DND-41 (cell line): ENCODE measurements at regions not wholly inside any gene's neighbourhood (a gene's known extent, or its start where the extent isn't known, plus 50 kb on each side); places are given as distances from the start of the nearest gene placed in this dataset.

ENCODE experiments used
- ATAC-seq: fragments of 200-7000 bp; cut with Tn5 transposase; 3 replicates; pipeline ENCODE4 v1.9.1; 2021; ENCODE audit warnings: low read depth; ENCODE audit not compliant: insufficient read depth
- DNase-seq: peaks from one replicate; pipeline ENCODE4 v3.0.0-alpha.2; 2020
- H2AFZ ChIP-seq: 2 replicates; pipeline ENCODE4 v1.6.0; 2012; ENCODE audit warnings: low read depth, low read length
- H3K27ac ChIP-seq: 2 replicates; pipeline ENCODE4 v1.5.1; 2012; ENCODE audit warnings: low read length, inconsistent platforms
- H3K27me3 ChIP-seq: fragments of 200-600 bp; sonication (generic); 2 replicates; pipeline ENCODE4 v1.6.0; 2012; ENCODE audit warnings: low read length, mild to moderate bottlenecking, inconsistent platforms; ENCODE audit not compliant: insufficient read depth, poor library complexity
- H3K36me3 ChIP-seq: 2 replicates; pipeline ENCODE4 v1.5.1; 2012; ENCODE audit warnings: low read length, inconsistent platforms; ENCODE audit not compliant: insufficient read depth
- H3K4me1 ChIP-seq: 2 replicates; pipeline ENCODE4 v1.5.1; 2012; ENCODE audit warnings: mild to moderate bottlenecking, low read length; ENCODE audit not compliant: insufficient read depth
- H3K4me2 ChIP-seq: 2 replicates; pipeline ENCODE4 v1.6.0; 2012; ENCODE audit warnings: mild to moderate bottlenecking, moderate library complexity, low read length, inconsistent platforms; ENCODE audit not compliant: insufficient read depth
- H3K4me3 ChIP-seq, 2 experiments: fragments of 200-600 bp in 1 of 2; shearing (Covaris generic) in 1 of 2; 2 replicates each; pipeline ENCODE4 v1.5.1; 2012 to 2016; ENCODE audit warnings: inconsistent platforms in 2 of 2, low read length in 2 of 2, mild to moderate bottlenecking in 2 of 2, low read depth in 1 of 2, moderate library complexity in 1 of 2
- H3K79me2 ChIP-seq: 2 replicates; pipeline ENCODE4 v1.6.0; 2012; ENCODE audit warnings: low read length, inconsistent platforms; ENCODE audit not compliant: insufficient read depth
- H3K9ac ChIP-seq: 2 replicates; pipeline ENCODE4 v1.6.0; 2012; ENCODE audit warnings: low read depth, mild to moderate bottlenecking, inconsistent platforms, low read length, moderate library complexity
- H3K9me3 ChIP-seq: 2 replicates; pipeline ENCODE4 v1.5.1; 2012; ENCODE audit warnings: low read length, moderate library complexity, mild to moderate bottlenecking, inconsistent platforms; ENCODE audit not compliant: insufficient read depth, severe bottlenecking
- H4K20me1 ChIP-seq: 2 replicates; pipeline ENCODE4 v1.6.0; 2012; ENCODE audit warnings: low read length; ENCODE audit not compliant: insufficient read depth
- EZH2 ChIP-seq: IDR thresholded peaks from 3 replicates; pipeline ENCODE4 v1.6.1; 2012; ENCODE audit warnings: borderline replicate concordance, low read depth, mild to moderate bottlenecking, moderate library complexity, low read length, inconsistent platforms; ENCODE audit not compliant: severe bottlenecking
- TF ChIP-seq, protein P1 (sequence below): IDR thresholded peaks from 2 replicates; pipeline ENCODE4 v1.5.1; 2012; ENCODE audit warnings: borderline replicate concordance, low read length, moderate library complexity, mild to moderate bottlenecking; ENCODE audit not compliant: poor library complexity, severe bottlenecking; ENCODE audit errors: extremely low read depth

DNA sequence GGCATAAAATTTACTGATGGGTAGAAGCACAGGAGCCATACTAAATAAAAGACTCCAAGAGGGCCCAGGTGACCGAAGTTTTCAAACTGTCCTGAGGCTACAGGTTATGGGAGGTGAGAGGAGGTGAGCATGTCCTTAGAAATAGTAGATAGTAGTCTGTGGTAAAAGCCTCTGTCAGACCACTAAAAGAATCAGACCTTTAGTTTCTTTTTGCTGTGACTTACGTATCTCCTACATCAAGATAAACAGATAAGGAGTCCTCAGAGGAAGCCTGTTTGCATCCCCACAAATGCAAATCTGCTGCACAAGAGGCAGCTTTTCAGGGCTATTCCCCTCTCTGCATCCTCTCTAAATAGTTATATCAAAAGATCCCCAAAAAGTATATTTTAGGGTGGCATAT, 711.6 kb upstream of the SLITRK6 start:
- peak; percentile 50; the same call in 2 of the 3 replicates for ATAC-seq
- Histone ChIP-seq H3K36me3 (no peaks in the 10 kb centered on the region), H3K27ac (no peak overlapping the region)

GRCh38 chr13:86541461-86541860, 742.2 kb upstream of the SLITRK6 start:
- Histone ChIP-seq H3K9ac (no peak overlapping the region), H3K27ac (no peak overlapping the region), H3K79me2 (no peaks in the 10 kb centered on the region), H3K9me3 (no peaks in the 10 kb centered on the region), H4K20me1 (no peaks in the 10 kb centered on the region), H3K27me3 (no peaks in the 10 kb centered on the region), H3K4me2 (no peak overlapping the region), H2AFZ (no peak overlapping the region), H3K4me1 (no peaks in the 10 kb centered on the region), H3K4me3 (no peak overlapping the region), H3K36me3 (no peaks in the 10 kb centered on the region)
- ATAC-seq (no peak), DNase-seq (no peak)
- TF ChIP-seq, protein P1, sequence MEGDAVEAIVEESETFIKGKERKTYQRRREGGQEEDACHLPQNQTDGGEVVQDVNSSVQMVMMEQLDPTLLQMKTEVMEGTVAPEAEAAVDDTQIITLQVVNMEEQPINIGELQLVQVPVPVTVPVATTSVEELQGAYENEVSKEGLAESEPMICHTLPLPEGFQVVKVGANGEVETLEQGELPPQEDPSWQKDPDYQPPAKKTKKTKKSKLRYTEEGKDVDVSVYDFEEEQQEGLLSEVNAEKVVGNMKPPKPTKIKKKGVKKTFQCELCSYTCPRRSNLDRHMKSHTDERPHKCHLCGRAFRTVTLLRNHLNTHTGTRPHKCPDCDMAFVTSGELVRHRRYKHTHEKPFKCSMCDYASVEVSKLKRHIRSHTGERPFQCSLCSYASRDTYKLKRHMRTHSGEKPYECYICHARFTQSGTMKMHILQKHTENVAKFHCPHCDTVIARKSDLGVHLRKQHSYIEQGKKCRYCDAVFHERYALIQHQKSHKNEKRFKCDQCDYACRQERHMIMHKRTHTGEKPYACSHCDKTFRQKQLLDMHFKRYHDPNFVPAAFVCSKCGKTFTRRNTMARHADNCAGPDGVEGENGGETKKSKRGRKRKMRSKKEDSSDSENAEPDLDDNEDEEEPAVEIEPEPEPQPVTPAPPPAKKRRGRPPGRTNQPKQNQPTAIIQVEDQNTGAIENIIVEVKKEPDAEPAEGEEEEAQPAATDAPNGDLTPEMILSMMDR: no peak
- no peak for TF ChIP-seq EZH2

More for the DNA sequence above, 711.6 kb upstream of the SLITRK6 start:
- TF ChIP-seq EZH2: no peak
- TF ChIP-seq, protein P1: no peak
- Histone ChIP-seq H3K4me1 (no peaks in the 10 kb centered on the region), H2AFZ (no peak overlapping the region), H3K79me2 (no peaks in the 10 kb centered on the region), H3K4me3 (no peak overlapping the region), H3K9ac (no peak overlapping the region), H3K4me2 (no peak overlapping the region), H3K27me3 (no peaks in the 10 kb centered on the region), H3K9me3 (no peaks in the 10 kb centered on the region), H4K20me1 (no peaks in the 10 kb centered on the region)
- DNase-seq: no peak

DNA sequence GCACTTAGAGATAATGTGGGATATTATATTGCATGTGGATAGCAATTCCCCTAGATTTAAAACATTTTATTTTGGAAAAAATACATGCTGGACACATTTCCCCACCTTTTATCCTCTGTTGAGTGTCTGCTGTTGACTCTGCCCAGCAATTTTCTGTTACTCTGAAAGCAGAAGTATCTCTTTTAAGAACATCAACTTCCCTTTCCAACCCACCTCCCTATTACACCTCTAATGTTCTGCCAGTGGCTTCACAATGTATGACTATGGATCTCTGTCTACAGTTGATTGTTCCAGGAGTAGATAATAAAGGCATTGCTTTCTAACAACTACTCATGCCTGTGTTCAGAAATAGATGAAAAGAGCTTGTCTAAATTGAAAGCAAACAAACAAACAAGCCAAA, 754.8 kb upstream of the SLITRK6 start:
- H2AFZ ChIP-seq: no peak overlapping the region
- no peak overlapping the region for H3K4me3 ChIP-seq
- no peak for TF ChIP-seq EZH2
- TF ChIP-seq, protein P1: no peak
- no peaks in the 10 kb centered on the region for H3K79me2 ChIP-seq
- ATAC-seq: no peak
- H3K9me3 ChIP-seq: no peaks in the 10 kb centered on the region
- no peak overlapping the region for H3K4me2 ChIP-seq
- no peak for DNase-seq
- no peaks in the 10 kb centered on the region for H3K4me1 ChIP-seq
- no peaks in the 10 kb centered on the region for H4K20me1 ChIP-seq
- H3K9ac ChIP-seq: no peak overlapping the region
- no peaks in the 10 kb centered on the region for H3K36me3 ChIP-seq
- H3K27ac ChIP-seq: no peak overlapping the region
- no peaks in the 10 kb centered on the region for H3K27me3 ChIP-seq

DNA sequence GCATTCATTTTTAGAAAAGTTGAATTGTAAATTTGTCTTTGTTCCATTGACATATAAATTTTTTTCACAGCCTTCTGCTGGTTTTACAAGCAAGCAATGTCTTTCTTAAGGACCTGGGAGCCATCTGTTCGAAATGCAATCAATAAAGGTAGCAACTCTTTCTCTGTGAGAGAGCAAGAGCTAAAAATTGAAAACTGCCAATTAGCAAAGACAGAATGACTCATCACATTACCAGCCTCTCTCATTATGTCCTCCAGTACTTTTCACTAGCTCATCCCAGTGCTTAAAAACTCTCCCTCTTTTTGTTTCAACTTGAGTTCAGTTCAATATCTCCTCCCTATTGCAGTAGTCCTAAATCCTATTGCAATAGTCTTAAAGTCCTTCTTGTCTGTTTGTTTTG, 760.7 kb upstream of the SLITRK6 start:
- Histone ChIP-seq H3K27ac (no peak overlapping the region), H3K9me3 (no peaks in the 10 kb centered on the region), H3K27me3 (no peaks in the 10 kb centered on the region), H3K4me1 (no peaks in the 10 kb centered on the region), H3K36me3 (no peaks in the 10 kb centered on the region), H3K4me3 (no peak overlapping the region), H2AFZ (no peak overlapping the region), H4K20me1 (no peaks in the 10 kb centered on the region), H3K4me2 (no peak overlapping the region), H3K79me2 (no peaks in the 10 kb centered on the region), H3K9ac (no peak overlapping the region)
- no peak for TF ChIP-seq EZH2
- TF ChIP-seq, protein P1: no peak
- ATAC-seq (no peak), DNase-seq (no peak)
